Activated T-helper 2 cell treated with anti-CD3 and anti-CD28 coated beads, Interferon-gamma antibody, Interleukin-2, Interleukin-4, amounts not matched to agents 10 μg/mL and 5 μg/mL and 100 μg/mL, durations not matched to agents 14 hours and 24 hours and 36 hours (primary cell): ENCODE measurements at regions not wholly inside any gene's neighbourhood (a gene's known extent, or its start where the extent isn't known, plus 50 kb on each side); places are given as distances from the start of the nearest gene placed in this dataset.

Source experiments
- DNase-seq: peaks from one replicate; pipeline ENCODE4 v3.0.0; 2021; ENCODE audit warnings: low spot score
- H3K27ac Mint-ChIP-seq: one replicate; pipeline ENCODE4 v1.8.0; 2021; ENCODE audit warnings: mixed read lengths
- H3K27me3 Mint-ChIP-seq: one replicate; pipeline ENCODE4 v1.8.0; 2021; ENCODE audit warnings: low read depth, mixed read lengths
- H3K36me3 Mint-ChIP-seq: one replicate; pipeline ENCODE4 v1.8.0; 2021; ENCODE audit warnings: low read depth, mixed read lengths
- H3K4me1 Mint-ChIP-seq: one replicate; pipeline ENCODE4 v1.8.0; 2021; ENCODE audit warnings: low read depth, mixed read lengths
- H3K4me3 Mint-ChIP-seq: one replicate; pipeline ENCODE4 v1.8.0; 2021; ENCODE audit warnings: low read depth, mild to moderate bottlenecking, moderate library complexity, mixed read lengths
- H3K9me3 Mint-ChIP-seq: one replicate; pipeline ENCODE4 v1.8.0; 2021; ENCODE audit warnings: mixed read lengths
- intact Hi-C: fragments of 100-400 bp; cut with micrococcal nuclease; formaldehyde crosslinking; loops from one replicate; pipeline ENCODE4 v1.15.1; 2023

GRCh38 chr16:63365649-63366304 is 1329.5 kb upstream of the CDH8 start:
- Mint-ChIP-seq H3K4me3 (no peak overlapping the region), H3K9me3 (peaks cover 23% of the 10 kb centered on the region), H3K27me3 (no peaks in the 10 kb centered on the region), H3K27ac (no peak overlapping the region), H3K36me3 (no peaks in the 10 kb centered on the region), H3K4me1 (no peaks in the 10 kb centered on the region)
- no peak for DNase-seq
- intact Hi-C loops, result no loop called here

GRCh38 chr16:63363738-63364137 is 1327.5 kb upstream of the CDH8 start:
- H3K4me1 Mint-ChIP-seq, result no peaks in the 10 kb centered on the region
- no peaks in the 10 kb centered on the region for H3K36me3 Mint-ChIP-seq
- H3K27ac Mint-ChIP-seq, result no peak overlapping the region
- no peak overlapping the region for H3K4me3 Mint-ChIP-seq
- DNase-seq, result no peak
- H3K27me3 Mint-ChIP-seq, result no peaks in the 10 kb centered on the region
- H3K9me3 Mint-ChIP-seq, result peaks cover 12% of the 10 kb centered on the region
- intact Hi-C loops, result no loop called here

- no peak for DNase-seq
- intact Hi-C loops, result no loop called here
- H3K36me3 Mint-ChIP-seq, result no peaks in the 10 kb centered on the region
Measured at GRCh38 chr16:63361032-63361624, 1324.9 kb upstream of the CDH8 start.

GRCh38 chr16:63349961-63350360 is 1313.7 kb upstream of the CDH8 start:
- Mint-ChIP-seq H3K27ac (no peak overlapping the region), H3K4me1 (no peaks in the 10 kb centered on the region), H3K9me3 (peaks cover 10% of the 10 kb centered on the region), H3K27me3 (no peaks in the 10 kb centered on the region), H3K36me3 (no peaks in the 10 kb centered on the region), H3K4me3 (no peak overlapping the region)
- no peak for DNase-seq
- intact Hi-C loops, result no loop called here

More at GRCh38 chr16:63361032-63361624, 1324.9 kb upstream of the CDH8 start:
- H3K4me1 Mint-ChIP-seq, result no peaks in the 10 kb centered on the region
- no peaks in the 10 kb centered on the region for H3K27me3 Mint-ChIP-seq
- H3K4me3 Mint-ChIP-seq, result no peak overlapping the region
- no peak overlapping the region for H3K27ac Mint-ChIP-seq
- H3K9me3 Mint-ChIP-seq, result peaks cover 4% of the 10 kb centered on the region

- DNase-seq, result no peak
- H3K4me1 Mint-ChIP-seq, result no peaks in the 10 kb centered on the region
- intact Hi-C loops, result no loop called here
- H3K9me3 Mint-ChIP-seq, result peaks cover 39% of the 10 kb centered on the region
- H3K27ac Mint-ChIP-seq, result no peak overlapping the region
- H3K27me3 Mint-ChIP-seq, result no peaks in the 10 kb centered on the region
- no peak overlapping the region for H3K4me3 Mint-ChIP-seq
- H3K36me3 Mint-ChIP-seq, result no peaks in the 10 kb centered on the region
Measured at GRCh38 chr16:63346000-63346399, 1309.8 kb upstream of the CDH8 start.

GRCh38 chr16:63337264-63337663 is 1301.0 kb upstream of the CDH8 start:
- peaks cover 80% of the 10 kb centered on the region for H3K9me3 Mint-ChIP-seq
- no peak overlapping the region for H3K4me3 Mint-ChIP-seq
- no peak overlapping the region for H3K27ac Mint-ChIP-seq
- no peaks in the 10 kb centered on the region for H3K27me3 Mint-ChIP-seq
- DNase-seq, result no peak
- H3K4me1 Mint-ChIP-seq, result no peaks in the 10 kb centered on the region
- intact Hi-C loops, result no loop called here
- H3K36me3 Mint-ChIP-seq, result no peaks in the 10 kb centered on the region

GRCh38 chr16:63331111-63331510 is 1294.9 kb upstream of the CDH8 start:
- DNase-seq, result no peak
- no peaks in the 10 kb centered on the region for H3K36me3 Mint-ChIP-seq
- intact Hi-C loops, result no loop called here

GRCh38 chr16:63326736-63327339 is 1290.6 kb upstream of the CDH8 start:
- intact Hi-C loops, result no loop called here
- peaks cover 26% of the 10 kb centered on the region for H3K9me3 Mint-ChIP-seq

More at GRCh38 chr16:63331111-63331510, 1294.9 kb upstream of the CDH8 start:
- Mint-ChIP-seq H3K4me3 (no peak overlapping the region), H3K9me3 (peaks cover 54% of the 10 kb centered on the region), H3K27ac (no peak overlapping the region), H3K4me1 (no peaks in the 10 kb centered on the region), H3K27me3 (no peaks in the 10 kb centered on the region)

GRCh38 chr16:63323722-63324705 is 1287.8 kb upstream of the CDH8 start:
- no peaks in the 10 kb centered on the region for H3K4me1 Mint-ChIP-seq
- no peak overlapping the region for H3K4me3 Mint-ChIP-seq
- intact Hi-C loops, result no loop called here
- peaks cover 29% of the 10 kb centered on the region for H3K9me3 Mint-ChIP-seq
- no peak overlapping the region for H3K27ac Mint-ChIP-seq
- DNase-seq, result no peak
- H3K27me3 Mint-ChIP-seq, result no peaks in the 10 kb centered on the region
- H3K36me3 Mint-ChIP-seq, result no peaks in the 10 kb centered on the region

More at GRCh38 chr16:63326736-63327339, 1290.6 kb upstream of the CDH8 start:
- no peaks in the 10 kb centered on the region for H3K36me3 Mint-ChIP-seq
- H3K4me1 Mint-ChIP-seq, result no peaks in the 10 kb centered on the region
- DNase-seq, result no peak
- no peak overlapping the region for H3K27ac Mint-ChIP-seq
- H3K4me3 Mint-ChIP-seq, result no peak overlapping the region
- no peaks in the 10 kb centered on the region for H3K27me3 Mint-ChIP-seq

GRCh38 chr16:63323055-63323454 is 1286.8 kb upstream of the CDH8 start:
- H3K4me3 Mint-ChIP-seq, result no peak overlapping the region
- H3K4me1 Mint-ChIP-seq, result no peaks in the 10 kb centered on the region
- no peak for DNase-seq
- no peaks in the 10 kb centered on the region for H3K27me3 Mint-ChIP-seq
- no peak overlapping the region for H3K27ac Mint-ChIP-seq
- no peaks in the 10 kb centered on the region for H3K36me3 Mint-ChIP-seq
- peaks cover 32% of the 10 kb centered on the region for H3K9me3 Mint-ChIP-seq
- intact Hi-C loops, result no loop called here

GRCh38 chr16:63315229-63315628 is 1279.0 kb upstream of the CDH8 start:
- H3K36me3 Mint-ChIP-seq, result no peaks in the 10 kb centered on the region
- no peaks in the 10 kb centered on the region for H3K27me3 Mint-ChIP-seq
- H3K9me3 Mint-ChIP-seq, result peaks cover 51% of the 10 kb centered on the region
- no peak for DNase-seq
- no peak overlapping the region for H3K27ac Mint-ChIP-seq
- no peaks in the 10 kb centered on the region for H3K4me1 Mint-ChIP-seq
- intact Hi-C loops, result no loop called here
- H3K4me3 Mint-ChIP-seq, result no peak overlapping the region

GRCh38 chr16:63312346-63312745 is 1276.1 kb upstream of the CDH8 start:
- Mint-ChIP-seq H3K27ac (no peak overlapping the region), H3K36me3 (no peaks in the 10 kb centered on the region), H3K9me3 (peaks cover 40% of the 10 kb centered on the region), H3K4me1 (no peaks in the 10 kb centered on the region), H3K4me3 (no peak overlapping the region), H3K27me3 (no peaks in the 10 kb centered on the region)
- DNase-seq, result no peak
- intact Hi-C loops, result no loop called here
